ENCODE measurements at regions not wholly inside any gene's neighbourhood (a gene's known extent, or its start where the extent isn't known, plus 50 kb on each side); places are given as distances from the start of the nearest gene placed in this dataset.
"Not testable (repeated sequence)": the region's sequence is repeated elsewhere in the genome, so short reads cannot be mapped to it uniquely, and the experiment has no call there.

DNA sequence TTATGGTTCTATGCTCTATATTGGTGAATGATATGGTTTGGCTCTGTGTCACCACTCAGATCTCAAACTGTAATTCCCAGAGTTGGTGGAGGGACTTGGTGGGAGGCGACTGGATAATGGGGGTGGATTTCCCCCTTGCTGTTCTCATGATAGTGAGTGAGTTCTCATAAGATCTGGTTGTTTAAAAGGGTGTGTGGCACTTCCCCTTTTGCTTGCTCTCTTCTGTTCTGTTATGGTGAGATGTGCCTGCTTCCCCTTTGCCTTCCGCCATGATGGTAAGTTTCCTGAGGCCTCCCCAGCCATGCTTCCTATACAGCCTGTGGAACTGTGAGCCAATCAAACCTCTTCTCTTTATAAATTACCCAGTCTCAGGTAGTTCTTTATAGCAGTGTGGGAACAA, 446.6 kb upstream of the PDE3A start:
- H3K4me3 ChIP-seq (ENCODE audit: low read depth in 1 of 2, low read length in 2 of 2); H3K4me1 ChIP-seq (ENCODE audit: insufficient read depth, low read length); H3K9me3 ChIP-seq (ENCODE audit: low read length); H3K27ac ChIP-seq (ENCODE audit: low read depth, low read length); H3K27me3 ChIP-seq (ENCODE audit: control insufficient read depth in 1 of 2, insufficient read depth in 2 of 2, low read length in 2 of 2); H3K36me3 ChIP-seq (ENCODE audit: insufficient read depth, low read length); H3K9ac ChIP-seq (ENCODE audit: low read length): not testable (repeated sequence)

DNA sequence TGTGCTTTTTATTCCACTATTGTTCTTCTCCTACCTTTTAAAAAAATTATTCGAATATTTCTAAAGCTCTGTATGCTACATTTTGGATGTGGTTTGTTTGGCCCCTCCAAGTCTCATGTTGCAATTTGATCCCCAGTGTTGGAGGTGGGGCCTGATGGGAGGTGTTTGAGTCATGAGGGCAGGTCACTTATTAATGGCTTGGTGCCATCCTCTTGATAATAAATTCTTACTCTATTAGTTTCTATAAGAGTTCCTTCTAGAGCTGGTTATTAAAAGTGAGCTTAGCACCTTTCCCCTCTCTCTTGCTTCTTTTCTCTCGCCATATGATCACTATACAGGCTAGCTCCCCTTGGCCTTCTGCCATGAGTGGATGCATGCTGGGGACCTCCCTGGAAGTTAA, 445.6 kb upstream of the PDE3A start:
- H3K27ac ChIP-seq (ENCODE audit: low read depth, low read length) = no peak overlapping the region
- H3K4me1 ChIP-seq (ENCODE audit: insufficient read depth, low read length) = no peaks in the 10 kb centered on the region
- H3K27me3 ChIP-seq (ENCODE audit: control insufficient read depth in 1 of 2, insufficient read depth in 2 of 2, low read length in 2 of 2) = no peaks in the 10 kb centered on the region
- H3K4me3 ChIP-seq (ENCODE audit: low read depth in 1 of 2, low read length in 2 of 2) = no peak overlapping the region
- H3K9me3 ChIP-seq (ENCODE audit: low read length) = no peaks in the 10 kb centered on the region
- H3K9ac ChIP-seq (ENCODE audit: low read length) = no peak overlapping the region
- H3K36me3 ChIP-seq (ENCODE audit: insufficient read depth, low read length) = no peaks in the 10 kb centered on the region

DNA sequence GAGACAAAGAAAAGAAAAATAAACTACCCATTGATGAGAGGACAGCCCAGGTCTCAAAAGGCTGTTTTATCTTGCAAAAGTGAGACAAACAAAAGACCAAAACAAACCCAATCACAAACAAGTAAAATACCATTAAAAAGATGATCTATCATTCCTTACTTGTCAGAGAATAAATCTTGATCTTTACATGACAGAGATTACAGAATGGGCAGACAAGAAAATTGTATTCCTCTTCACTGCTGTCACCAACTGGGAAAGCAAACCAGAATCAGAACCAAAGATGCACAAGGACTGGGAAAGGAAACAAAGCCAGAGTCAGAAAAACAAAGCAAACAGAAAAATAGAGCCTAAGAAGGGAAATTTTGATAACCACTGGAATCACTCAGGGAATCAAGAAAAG, 444.0 kb upstream of the PDE3A start:
- H3K4me3 ChIP-seq (ENCODE audit: low read depth in 1 of 2, low read length in 2 of 2) = no peak overlapping the region
- H3K27ac ChIP-seq (ENCODE audit: low read depth, low read length) = no peak overlapping the region
- H3K9me3 ChIP-seq (ENCODE audit: low read length) = no peaks in the 10 kb centered on the region
- H3K27me3 ChIP-seq (ENCODE audit: control insufficient read depth in 1 of 2, insufficient read depth in 2 of 2, low read length in 2 of 2) = no peaks in the 10 kb centered on the region
- no peak overlapping the region for H3K9ac ChIP-seq (ENCODE audit: low read length)
- H3K4me1 ChIP-seq (ENCODE audit: insufficient read depth, low read length) = no peaks in the 10 kb centered on the region
- no peaks in the 10 kb centered on the region for H3K36me3 ChIP-seq (ENCODE audit: insufficient read depth, low read length)

DNA sequence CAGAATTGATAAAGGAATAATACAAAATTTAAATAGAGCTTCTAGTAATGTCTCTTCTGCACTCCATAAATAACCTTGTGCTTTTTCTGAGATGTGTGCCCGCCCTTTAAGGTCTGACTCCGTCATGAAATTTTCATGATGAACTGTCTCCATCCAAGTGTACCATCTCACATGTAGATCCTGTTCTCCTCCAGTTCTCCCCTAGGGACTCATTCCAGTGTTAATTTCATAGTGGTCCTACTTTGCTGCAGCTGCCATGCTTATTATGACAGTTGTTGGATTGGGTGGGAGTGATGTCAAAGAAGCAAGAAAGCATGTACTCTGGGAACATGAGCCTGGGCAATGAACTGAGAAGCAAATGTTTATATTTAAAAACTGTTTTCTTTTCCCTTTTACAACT, 442.5 kb upstream of the PDE3A start:
- Histone ChIP-seq H3K9ac (ENCODE audit: low read length) (no peak overlapping the region), H3K27ac (ENCODE audit: low read depth, low read length) (no peak overlapping the region), H3K4me3 (ENCODE audit: low read depth in 1 of 2, low read length in 2 of 2) (no peak overlapping the region), H3K4me1 (ENCODE audit: insufficient read depth, low read length) (no peaks in the 10 kb centered on the region), H3K9me3 (ENCODE audit: low read length) (no peaks in the 10 kb centered on the region), H3K36me3 (ENCODE audit: insufficient read depth, low read length) (no peaks in the 10 kb centered on the region), H3K27me3 (ENCODE audit: control insufficient read depth in 1 of 2, insufficient read depth in 2 of 2, low read length in 2 of 2) (no peaks in the 10 kb centered on the region)

DNA sequence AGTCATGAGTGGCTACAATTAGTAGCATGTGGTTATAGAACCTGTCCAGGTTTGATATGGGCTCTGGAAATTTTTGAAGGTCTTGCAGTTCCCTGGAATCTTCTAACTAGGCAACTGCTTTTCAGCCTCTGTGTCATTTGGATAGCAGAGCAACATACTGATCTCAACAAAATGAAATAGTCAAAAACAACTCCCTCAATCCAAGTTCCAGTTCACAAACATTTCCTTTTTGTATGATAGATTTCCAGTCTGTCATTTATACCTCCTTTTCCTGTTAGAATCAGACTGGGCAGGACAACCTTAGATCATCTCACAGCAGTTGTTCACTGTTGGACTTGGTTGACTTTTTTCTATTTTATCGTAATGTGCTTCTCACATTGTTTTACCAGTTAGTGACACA, 442.1 kb upstream of the PDE3A start:
- Histone ChIP-seq H3K36me3 (ENCODE audit: insufficient read depth, low read length) (no peaks in the 10 kb centered on the region), H3K27me3 (ENCODE audit: control insufficient read depth in 1 of 2, insufficient read depth in 2 of 2, low read length in 2 of 2) (no peaks in the 10 kb centered on the region), H3K9ac (ENCODE audit: low read length) (no peak overlapping the region), H3K27ac (ENCODE audit: low read depth, low read length) (no peak overlapping the region), H3K9me3 (ENCODE audit: low read length) (no peaks in the 10 kb centered on the region), H3K4me3 (ENCODE audit: low read depth in 1 of 2, low read length in 2 of 2) (no peak overlapping the region), H3K4me1 (ENCODE audit: insufficient read depth, low read length) (no peaks in the 10 kb centered on the region)

DNA sequence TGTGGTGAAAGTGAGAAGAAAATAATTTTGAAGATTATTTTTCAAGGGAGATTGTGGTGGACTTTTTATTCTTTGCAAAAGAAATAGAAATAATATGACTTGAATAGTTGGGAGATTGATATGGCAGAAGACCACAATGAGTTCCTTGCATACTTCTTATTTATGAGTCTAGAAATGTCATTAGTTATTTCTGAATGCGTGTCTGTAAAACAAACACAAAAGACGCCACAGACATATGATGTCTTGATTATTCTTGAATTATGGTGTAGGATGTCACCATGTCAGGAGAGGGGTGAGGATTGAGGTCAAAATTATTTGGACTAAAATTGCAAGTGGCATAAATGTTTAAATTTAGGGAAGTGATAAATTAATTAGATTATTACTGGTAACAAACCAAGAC, 440.7 kb upstream of the PDE3A start:
- no peaks in the 10 kb centered on the region for H3K9me3 ChIP-seq (ENCODE audit: low read length)
- no peak overlapping the region for H3K27ac ChIP-seq (ENCODE audit: low read depth, low read length)
- no peaks in the 10 kb centered on the region for H3K27me3 ChIP-seq (ENCODE audit: control insufficient read depth in 1 of 2, insufficient read depth in 2 of 2, low read length in 2 of 2)
- H3K9ac ChIP-seq (ENCODE audit: low read length) = no peak overlapping the region
- H3K4me1 ChIP-seq (ENCODE audit: insufficient read depth, low read length) = no peaks in the 10 kb centered on the region
- no peak overlapping the region for H3K4me3 ChIP-seq (ENCODE audit: low read depth in 1 of 2, low read length in 2 of 2)
- no peaks in the 10 kb centered on the region for H3K36me3 ChIP-seq (ENCODE audit: insufficient read depth, low read length)

DNA sequence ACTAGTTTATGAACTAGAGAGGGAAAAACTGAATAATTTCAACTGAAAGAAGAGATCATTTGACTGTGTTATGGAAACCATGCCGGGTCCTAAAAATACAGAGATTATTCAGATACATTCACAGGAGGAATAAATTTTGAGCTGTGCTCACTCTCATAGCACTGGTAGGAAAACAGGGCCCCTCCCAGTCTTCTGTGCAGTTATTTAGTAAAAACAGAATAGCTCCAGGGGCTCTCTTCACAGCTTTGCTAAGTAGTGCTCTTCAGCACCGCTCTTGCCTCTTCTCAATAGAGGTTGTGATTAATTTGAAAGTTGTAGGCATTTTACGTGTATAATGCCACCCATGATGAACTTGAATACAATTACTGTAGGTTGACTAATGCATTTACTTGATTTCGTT, 435.9 kb upstream of the PDE3A start:
- H3K4me3 ChIP-seq (ENCODE audit: low read depth in 1 of 2, low read length in 2 of 2) = no peak overlapping the region
- H3K27ac ChIP-seq (ENCODE audit: low read depth, low read length) = no peak overlapping the region
- no peaks in the 10 kb centered on the region for H3K36me3 ChIP-seq (ENCODE audit: insufficient read depth, low read length)
- H3K4me1 ChIP-seq (ENCODE audit: insufficient read depth, low read length) = no peaks in the 10 kb centered on the region
- H3K27me3 ChIP-seq (ENCODE audit: control insufficient read depth in 1 of 2, insufficient read depth in 2 of 2, low read length in 2 of 2) = no peaks in the 10 kb centered on the region
- no peaks in the 10 kb centered on the region for H3K9me3 ChIP-seq (ENCODE audit: low read length)
- H3K9ac ChIP-seq (ENCODE audit: low read length) = no peak overlapping the region

DNA sequence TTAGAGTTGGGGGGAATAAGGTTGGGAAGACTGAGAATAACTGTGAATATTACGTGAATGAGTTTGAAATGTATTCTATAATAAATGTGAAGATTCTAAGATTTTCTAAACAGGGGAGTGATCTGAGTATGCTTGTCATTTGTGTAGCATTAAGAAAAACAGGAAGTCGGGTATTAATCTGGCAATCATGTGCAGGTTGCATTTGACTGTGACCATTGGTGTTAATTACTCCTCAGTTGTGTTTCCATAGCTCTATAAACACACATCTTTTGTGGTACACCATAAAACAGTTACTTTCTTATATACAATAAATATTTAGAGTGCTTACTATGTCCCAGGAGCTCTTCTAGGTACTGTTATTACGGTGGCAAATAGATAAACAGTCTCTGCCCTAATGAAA, 434.4 kb upstream of the PDE3A start:
- Histone ChIP-seq H3K27me3 (ENCODE audit: control insufficient read depth in 1 of 2, insufficient read depth in 2 of 2, low read length in 2 of 2) (no peaks in the 10 kb centered on the region), H3K4me1 (ENCODE audit: insufficient read depth, low read length) (no peaks in the 10 kb centered on the region), H3K4me3 (ENCODE audit: low read depth in 1 of 2, low read length in 2 of 2) (no peak overlapping the region), H3K9me3 (ENCODE audit: low read length) (no peaks in the 10 kb centered on the region), H3K36me3 (ENCODE audit: insufficient read depth, low read length) (no peaks in the 10 kb centered on the region), H3K27ac (ENCODE audit: low read depth, low read length) (no peak overlapping the region), H3K9ac (ENCODE audit: low read length) (no peak overlapping the region)

DNA sequence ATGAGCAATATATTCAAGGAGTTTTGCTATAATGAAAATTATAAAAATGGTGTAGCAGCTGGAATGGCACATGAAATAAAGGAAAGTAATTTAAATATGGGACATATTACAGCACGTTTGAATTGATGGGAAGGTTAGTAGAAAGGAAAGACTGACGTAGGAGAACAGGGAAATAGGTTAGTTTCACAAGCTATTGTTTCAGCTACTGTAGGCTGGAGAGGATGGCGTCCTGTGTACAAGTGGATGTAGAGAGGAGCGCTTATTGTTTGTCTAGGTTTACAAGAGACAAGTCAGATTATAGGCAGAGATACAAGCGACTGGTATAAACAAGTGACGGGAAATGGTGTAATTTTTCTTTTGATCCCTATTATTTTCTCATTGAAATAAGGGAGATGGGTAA, 431.2 kb upstream of the PDE3A start:
- H3K27ac ChIP-seq (ENCODE audit: low read depth, low read length) = no peak overlapping the region
- H3K9ac ChIP-seq (ENCODE audit: low read length) = no peak overlapping the region
- H3K9me3 ChIP-seq (ENCODE audit: low read length) = no peaks in the 10 kb centered on the region
- no peak overlapping the region for H3K4me3 ChIP-seq (ENCODE audit: low read depth in 1 of 2, low read length in 2 of 2)
- H3K4me1 ChIP-seq (ENCODE audit: insufficient read depth, low read length) = no peaks in the 10 kb centered on the region
- H3K36me3 ChIP-seq (ENCODE audit: insufficient read depth, low read length) = no peaks in the 10 kb centered on the region
- no peaks in the 10 kb centered on the region for H3K27me3 ChIP-seq (ENCODE audit: control insufficient read depth in 1 of 2, insufficient read depth in 2 of 2, low read length in 2 of 2)

DNA sequence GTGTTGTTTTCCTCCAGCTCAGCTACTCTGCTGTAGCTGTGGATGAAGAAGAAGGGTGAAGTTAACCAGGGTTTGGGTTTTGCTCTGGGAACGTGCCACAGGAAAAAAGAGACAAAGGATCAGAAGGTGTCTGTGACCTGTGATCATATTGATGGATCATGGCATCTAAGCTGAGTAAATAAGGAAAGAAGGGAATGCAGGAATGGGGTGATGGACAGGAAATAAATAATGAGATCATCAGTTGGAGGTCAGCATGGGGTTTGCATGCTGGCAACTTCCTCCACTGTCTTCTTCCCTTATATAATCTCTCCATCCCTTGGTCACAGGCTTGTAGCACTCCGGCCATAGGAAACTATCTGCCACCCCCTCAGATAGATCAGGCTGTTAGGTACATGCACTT, 430.3 kb upstream of the PDE3A start:
- no peaks in the 10 kb centered on the region for H3K4me1 ChIP-seq (ENCODE audit: insufficient read depth, low read length)
- no peak overlapping the region for H3K27ac ChIP-seq (ENCODE audit: low read depth, low read length)
- H3K36me3 ChIP-seq (ENCODE audit: insufficient read depth, low read length) = no peaks in the 10 kb centered on the region
- no peak overlapping the region for H3K4me3 ChIP-seq (ENCODE audit: low read depth in 1 of 2, low read length in 2 of 2)
- no peak overlapping the region for H3K9ac ChIP-seq (ENCODE audit: low read length)
- no peaks in the 10 kb centered on the region for H3K27me3 ChIP-seq (ENCODE audit: control insufficient read depth in 1 of 2, insufficient read depth in 2 of 2, low read length in 2 of 2)
- no peaks in the 10 kb centered on the region for H3K9me3 ChIP-seq (ENCODE audit: low read length)

DNA sequence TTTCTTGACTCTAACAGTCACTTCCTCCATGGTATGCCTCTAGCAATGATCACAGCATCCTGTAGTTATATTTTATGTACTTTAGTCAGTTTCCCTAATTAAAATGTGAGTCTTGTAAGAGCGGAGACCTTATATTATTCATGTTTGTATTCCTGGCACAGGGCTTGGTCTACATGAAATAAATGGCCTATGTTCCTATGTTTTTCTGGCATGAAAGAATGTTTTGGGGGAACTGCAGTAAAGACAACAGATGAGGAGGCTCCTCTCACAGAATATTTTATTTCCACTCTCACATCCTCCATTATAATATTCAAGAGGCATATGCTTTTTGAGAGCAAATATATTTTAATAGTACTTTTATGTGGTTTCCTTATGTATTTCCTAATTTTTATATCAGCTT, 429.8 kb upstream of the PDE3A start:
- no peaks in the 10 kb centered on the region for H3K4me1 ChIP-seq (ENCODE audit: insufficient read depth, low read length)
- no peak overlapping the region for H3K4me3 ChIP-seq (ENCODE audit: low read depth in 1 of 2, low read length in 2 of 2)
- H3K27ac ChIP-seq (ENCODE audit: low read depth, low read length) = no peak overlapping the region
- H3K27me3 ChIP-seq (ENCODE audit: control insufficient read depth in 1 of 2, insufficient read depth in 2 of 2, low read length in 2 of 2) = no peaks in the 10 kb centered on the region
- H3K9me3 ChIP-seq (ENCODE audit: low read length) = no peaks in the 10 kb centered on the region
- no peaks in the 10 kb centered on the region for H3K36me3 ChIP-seq (ENCODE audit: insufficient read depth, low read length)
- H3K9ac ChIP-seq (ENCODE audit: low read length) = no peak overlapping the region

DNA sequence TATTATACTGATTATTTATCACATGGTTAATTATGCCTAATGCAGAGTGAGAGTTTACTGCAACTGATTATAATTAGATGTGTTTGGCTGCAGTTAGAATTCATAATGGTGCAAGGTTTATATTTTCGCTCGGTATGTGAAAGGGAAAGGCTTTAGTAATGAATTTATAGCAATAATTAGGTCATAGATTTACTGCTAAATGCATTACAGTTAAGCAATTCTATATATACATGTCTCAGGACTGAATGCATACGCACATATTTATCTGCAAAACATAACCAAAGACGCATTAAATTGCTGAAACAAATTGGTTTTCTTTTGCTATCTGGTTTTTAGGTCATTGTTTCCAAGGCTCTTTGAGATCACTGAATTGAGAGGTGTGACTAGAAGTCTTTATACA, 428.1 kb upstream of the PDE3A start:
- Histone ChIP-seq H3K27me3 (ENCODE audit: control insufficient read depth in 1 of 2, insufficient read depth in 2 of 2, low read length in 2 of 2) (no peaks in the 10 kb centered on the region), H3K36me3 (ENCODE audit: insufficient read depth, low read length) (no peaks in the 10 kb centered on the region)

DNA sequence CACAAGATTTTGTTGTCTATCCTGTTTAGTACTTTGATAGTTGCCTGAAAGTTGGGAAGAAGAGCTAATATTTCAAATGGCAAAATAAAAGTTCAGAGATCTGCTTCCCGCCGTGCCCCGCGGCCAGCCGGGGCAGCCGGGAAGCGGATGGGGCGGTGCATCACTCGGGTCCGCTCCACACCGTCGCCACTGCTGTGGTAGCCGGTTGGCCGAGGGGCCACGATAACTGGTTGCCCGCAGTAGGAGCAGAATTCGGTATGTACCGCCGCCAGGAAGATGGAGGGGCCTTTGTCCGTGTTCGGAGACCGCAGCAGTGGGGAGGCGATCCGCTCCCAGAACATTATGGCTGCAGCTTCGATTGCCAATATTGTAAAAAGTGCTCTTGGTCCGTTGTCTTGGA, 427.2 kb upstream of the PDE3A start:
- no peaks in the 10 kb centered on the region for H3K27me3 ChIP-seq (ENCODE audit: control insufficient read depth in 1 of 2, insufficient read depth in 2 of 2, low read length in 2 of 2)
- no peak overlapping the region for H3K4me3 ChIP-seq (ENCODE audit: low read depth in 1 of 2, low read length in 2 of 2)
- no peaks in the 10 kb centered on the region for H3K4me1 ChIP-seq (ENCODE audit: insufficient read depth, low read length)
- no peak overlapping the region for H3K9ac ChIP-seq (ENCODE audit: low read length)
- no peaks in the 10 kb centered on the region for H3K9me3 ChIP-seq (ENCODE audit: low read length)
- no peaks in the 10 kb centered on the region for H3K36me3 ChIP-seq (ENCODE audit: insufficient read depth, low read length)
- no peak overlapping the region for H3K27ac ChIP-seq (ENCODE audit: low read depth, low read length)

More for the DNA sequence above, 428.1 kb upstream of the PDE3A start:
- Histone ChIP-seq H3K4me1 (ENCODE audit: insufficient read depth, low read length) (no peaks in the 10 kb centered on the region), H3K9ac (ENCODE audit: low read length) (no peak overlapping the region), H3K4me3 (ENCODE audit: low read depth in 1 of 2, low read length in 2 of 2) (no peak overlapping the region), H3K9me3 (ENCODE audit: low read length) (no peaks in the 10 kb centered on the region), H3K27ac (ENCODE audit: low read depth, low read length) (no peak overlapping the region)

Data from muscle layer of colon (tissue), 2 donors.